HFFc6 (cell line): ENCODE measurements at regions not wholly inside any gene's neighbourhood (a gene's known extent, or its start where the extent isn't known, plus 50 kb on each side); places are given as distances from the start of the nearest gene placed in this dataset.
"Not testable (repeated sequence)": the region's sequence is repeated elsewhere in the genome, so short reads cannot be mapped to it uniquely, and the experiment has no call there.

Experiments used
- DNase-seq: peaks from one replicate; pipeline ENCODE4 v3.0.0-alpha.2; 2018
- H3K27ac Mint-ChIP-seq: 2 replicates; pipeline ENCODE4 v1.8.0; 2020; ENCODE audit warnings: mild to moderate bottlenecking, mixed read lengths
- H3K27me3 Mint-ChIP-seq: 2 replicates; pipeline ENCODE4 v1.8.0; 2021; ENCODE audit warnings: mild to moderate bottlenecking, moderate library complexity, mixed read lengths; ENCODE audit not compliant: insufficient read depth
- H3K36me3 Mint-ChIP-seq: 2 replicates; pipeline ENCODE4 v1.8.0; 2021; ENCODE audit warnings: low read depth, mixed read lengths
- H3K4me1 Mint-ChIP-seq: 2 replicates; pipeline ENCODE4 v1.8.0; 2020; ENCODE audit warnings: low read depth, mixed read lengths
- H3K4me3 Mint-ChIP-seq: 2 replicates; pipeline ENCODE4 v1.8.0; 2020; ENCODE audit warnings: mild to moderate bottlenecking, moderate library complexity, mixed read lengths
- H3K9me3 Mint-ChIP-seq: 2 replicates; pipeline ENCODE4 v1.8.0; 2020; ENCODE audit warnings: mild to moderate bottlenecking, mixed read lengths
- TF ChIP-seq, protein P1 (sequence below): fragments of 200-600 bp; sonication (generic); IDR thresholded peaks from 2 replicates; pipeline ENCODE4 v1.5.0; 2021; ENCODE audit warnings: antibody characterized with exemption, mild to moderate bottlenecking

GRCh38 chr6:73984571-73985210 lies 288.7 kb downstream of the CD109 start:
- no peak for DNase-seq
- Mint-ChIP-seq H3K4me3 (no peak overlapping the region), H3K27ac (peak overlapping the region; percentile 22), H3K4me1 (peaks cover 46% of the 10 kb centered on the region), H3K27me3 (no peaks in the 10 kb centered on the region), H3K36me3 (peaks cover 4% of the 10 kb centered on the region; the same call in 1 of the 2 replicates), H3K9me3 (no peaks in the 10 kb centered on the region)
- TF ChIP-seq, protein P1, sequence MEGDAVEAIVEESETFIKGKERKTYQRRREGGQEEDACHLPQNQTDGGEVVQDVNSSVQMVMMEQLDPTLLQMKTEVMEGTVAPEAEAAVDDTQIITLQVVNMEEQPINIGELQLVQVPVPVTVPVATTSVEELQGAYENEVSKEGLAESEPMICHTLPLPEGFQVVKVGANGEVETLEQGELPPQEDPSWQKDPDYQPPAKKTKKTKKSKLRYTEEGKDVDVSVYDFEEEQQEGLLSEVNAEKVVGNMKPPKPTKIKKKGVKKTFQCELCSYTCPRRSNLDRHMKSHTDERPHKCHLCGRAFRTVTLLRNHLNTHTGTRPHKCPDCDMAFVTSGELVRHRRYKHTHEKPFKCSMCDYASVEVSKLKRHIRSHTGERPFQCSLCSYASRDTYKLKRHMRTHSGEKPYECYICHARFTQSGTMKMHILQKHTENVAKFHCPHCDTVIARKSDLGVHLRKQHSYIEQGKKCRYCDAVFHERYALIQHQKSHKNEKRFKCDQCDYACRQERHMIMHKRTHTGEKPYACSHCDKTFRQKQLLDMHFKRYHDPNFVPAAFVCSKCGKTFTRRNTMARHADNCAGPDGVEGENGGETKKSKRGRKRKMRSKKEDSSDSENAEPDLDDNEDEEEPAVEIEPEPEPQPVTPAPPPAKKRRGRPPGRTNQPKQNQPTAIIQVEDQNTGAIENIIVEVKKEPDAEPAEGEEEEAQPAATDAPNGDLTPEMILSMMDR: no peak

GRCh38 chr6:73983367-73983766 lies 287.4 kb downstream of the CD109 start:
- Mint-ChIP-seq H3K4me1 (peaks cover 46% of the 10 kb centered on the region), H3K27me3 (no peaks in the 10 kb centered on the region), H3K9me3 (no peaks in the 10 kb centered on the region), H3K36me3 (peaks cover 4% of the 10 kb centered on the region; the same call in 1 of the 2 replicates), H3K4me3 (peak overlapping the region; percentile 9; the same call in 1 of the 2 replicates), H3K27ac (peak overlapping the region; percentile 22)
- TF ChIP-seq, protein P1: no peak
- DNase-seq: peak; percentile 60

- TF ChIP-seq, protein P1: no peak
- DNase-seq: no peak
- Mint-ChIP-seq H3K4me3 (no peak overlapping the region), H3K36me3 (peaks cover 17% of the 10 kb centered on the region), H3K9me3 (peaks cover 5% of the 10 kb centered on the region), H3K27me3 (no peaks in the 10 kb centered on the region), H3K4me1 (peaks cover 27% of the 10 kb centered on the region), H3K27ac (no peak overlapping the region)
Measured at GRCh38 chr6:73980096-73980495, 284.1 kb downstream of the CD109 start.

- no peak overlapping the region for H3K4me3 Mint-ChIP-seq
- DNase-seq: no peak
- peaks cover 17% of the 10 kb centered on the region for H3K36me3 Mint-ChIP-seq
- H3K4me1 Mint-ChIP-seq: peaks cover 10% of the 10 kb centered on the region
- no peaks in the 10 kb centered on the region for H3K27me3 Mint-ChIP-seq
- H3K27ac Mint-ChIP-seq: no peak overlapping the region
- TF ChIP-seq, protein P1: no peak
- peaks cover 5% of the 10 kb centered on the region for H3K9me3 Mint-ChIP-seq
Measured at GRCh38 chr6:73978330-73978729, 282.3 kb downstream of the CD109 start.

DNA sequence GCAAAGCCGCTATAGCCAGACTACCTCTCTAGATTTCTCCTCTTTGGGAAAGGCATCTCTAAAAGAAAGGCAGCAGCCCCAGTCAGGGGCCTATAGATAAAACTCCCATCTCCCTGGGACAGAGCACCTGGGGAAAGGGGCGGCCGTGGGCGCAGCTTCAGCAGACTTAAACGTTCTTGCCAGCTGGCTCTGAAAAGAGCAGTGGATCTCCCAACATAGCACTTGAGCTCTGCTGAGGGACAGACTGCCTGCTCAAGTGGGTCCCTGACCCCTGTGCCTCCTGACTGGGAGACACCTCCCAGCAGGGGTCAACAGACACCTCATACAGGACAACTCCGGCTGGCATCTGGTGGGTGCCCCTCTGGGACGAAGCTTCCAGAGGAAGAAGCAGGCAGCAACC lies 276.5 kb downstream of the CD109 start:
- H3K9me3 Mint-ChIP-seq, DNase-seq: not testable (repeated sequence)
- H3K4me1 Mint-ChIP-seq: peaks cover 25% of the 10 kb centered on the region

DNA sequence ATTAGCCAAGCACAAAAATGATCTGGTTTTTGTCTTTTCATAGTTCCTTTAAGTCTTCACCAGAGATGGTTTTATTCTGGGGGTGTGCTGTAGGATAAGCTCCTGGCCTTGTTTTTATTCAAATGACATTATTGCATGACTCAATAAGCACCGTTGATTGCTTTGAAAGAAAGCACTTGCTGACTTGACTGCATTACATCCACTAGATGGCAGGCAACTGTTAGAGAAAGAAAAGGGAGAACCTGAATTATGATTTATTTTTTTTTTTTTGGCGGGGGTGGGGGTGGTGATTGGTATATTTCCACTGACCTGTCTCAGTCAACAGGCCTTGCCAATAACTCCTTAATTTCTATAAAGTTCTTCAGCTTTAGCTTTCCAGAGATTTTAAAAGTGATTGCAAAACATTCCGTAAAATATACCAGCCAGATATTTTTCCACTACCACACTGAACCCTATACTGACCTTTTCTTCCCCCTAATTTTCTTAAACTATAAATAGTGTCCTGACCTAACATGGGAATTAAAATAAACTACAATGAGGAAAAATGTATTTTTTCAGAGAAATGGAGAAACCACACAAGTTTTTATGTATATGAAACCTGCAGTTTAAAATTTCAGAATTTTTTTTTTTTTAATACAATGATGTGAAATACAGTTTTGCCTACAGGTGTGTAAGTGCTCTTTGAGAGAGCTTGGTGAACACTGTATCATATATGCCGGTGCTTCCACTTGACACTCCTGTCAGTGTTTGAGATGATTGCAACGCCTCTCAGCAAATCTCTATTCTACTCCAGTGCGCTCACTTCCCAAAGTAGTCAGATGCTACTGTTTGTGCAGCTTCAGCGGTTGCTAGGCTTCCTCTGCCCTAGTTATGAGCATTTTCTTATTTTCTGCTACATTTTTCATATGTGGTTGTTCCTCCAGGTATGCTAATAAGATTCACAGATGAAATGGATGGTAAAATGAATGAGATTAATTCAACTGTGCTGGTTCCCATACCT lies 274.3 kb downstream of the CD109 start:
- no peak overlapping the region for H3K4me3 Mint-ChIP-seq
- TF ChIP-seq, protein P1: peak; percentile 87
- no peaks in the 10 kb centered on the region for H3K27me3 Mint-ChIP-seq
- no peaks in the 10 kb centered on the region for H3K9me3 Mint-ChIP-seq
- DNase-seq: peak; percentile 60
- H3K27ac Mint-ChIP-seq: no peak overlapping the region
- H3K4me1 Mint-ChIP-seq: peaks cover 25% of the 10 kb centered on the region
- no peaks in the 10 kb centered on the region for H3K36me3 Mint-ChIP-seq

More for the DNA sequence above, 276.5 kb downstream of the CD109 start:
- not testable (repeated sequence) for H3K27me3 Mint-ChIP-seq, H3K4me3 Mint-ChIP-seq, H3K27ac Mint-ChIP-seq
- peaks cover 11% of the 10 kb centered on the region for H3K36me3 Mint-ChIP-seq
